WTC11 (cell line): ENCODE measurements at regions not wholly inside any gene's neighbourhood (a gene's known extent, or its start where the extent isn't known, plus 50 kb on each side); places are given as distances from the start of the nearest gene placed in this dataset.
A peak's percentile ranks its signal among the peaks of the same experiment; 100 is the strongest.

Experiments
- ATAC-seq: fragments of 200-7000 bp; cut with Tn5 transposase; 2 replicates; pipeline ENCODE4 v1.10.0; 2021; ENCODE audit warnings: mild to moderate bottlenecking, moderate library complexity
- CTCF ChIA-PET: fragments of 300-600 bp; sonication (Branson Sonifier 250); formaldehyde crosslinking; loops from one replicate; lab custom pipeline; 2021; ENCODE audit warnings: antibody characterized with exemption; lab: Charles Lee
- POLR2A ChIA-PET: fragments of 350-600 bp; sonication (Branson Sonifier 250); formaldehyde crosslinking; loops from one replicate; lab custom pipeline; 2021; ENCODE audit warnings: antibody characterized with exemption; lab: Charles Lee
- DNase-seq: peaks from one replicate; pipeline ENCODE4 v3.0.0; 2021; ENCODE audit warnings: low spot score
- H3K27ac Mint-ChIP-seq: 2 replicates; pipeline ENCODE4 v1.8.0; 2021; ENCODE audit warnings: mixed read lengths
- H3K27me3 Mint-ChIP-seq: 2 replicates; pipeline ENCODE4 v1.8.0; 2021; ENCODE audit warnings: low read depth, mild to moderate bottlenecking, moderate library complexity, mixed read lengths
- H3K36me3 Mint-ChIP-seq: 2 replicates; pipeline ENCODE4 v1.8.0; 2021; ENCODE audit warnings: mixed read lengths
- H3K4me1 Mint-ChIP-seq: 2 replicates; pipeline ENCODE4 v1.8.0; 2022; ENCODE audit warnings: mixed read lengths
- H3K4me3 Mint-ChIP-seq: 2 replicates; pipeline ENCODE4 v1.8.0; 2021; ENCODE audit warnings: mild to moderate bottlenecking, moderate library complexity, mixed read lengths
- H3K9me3 Mint-ChIP-seq: 2 replicates; pipeline ENCODE4 v1.8.0; 2021; ENCODE audit warnings: mixed read lengths
- AFF4 ChIP-seq: sonication (generic); formaldehyde crosslinking; IDR thresholded peaks from 2 replicates; pipeline ENCODE4 v1.8.1; 2023; ENCODE audit warnings: mild to moderate bottlenecking, missing genetic modification reagents, borderline replicate concordance
- CREB1 ChIP-seq: sonication (generic); formaldehyde crosslinking; IDR thresholded peaks from 2 replicates; pipeline ENCODE4 v1.8.0; 2023; ENCODE audit warnings: mild to moderate bottlenecking, missing genetic modification reagents
- EMX1 ChIP-seq: fragments of 250-450 bp; sonication (Bioruptor Pico); IDR thresholded peaks from 2 replicates; pipeline ENCODE4 v1.8.0; 2021; ENCODE audit warnings: mild to moderate bottlenecking
- ESRRA ChIP-seq: sonication (generic); formaldehyde crosslinking; IDR thresholded peaks from 2 replicates; pipeline ENCODE4 v1.8.1; 2022; ENCODE audit warnings: mild to moderate bottlenecking, missing genetic modification reagents, borderline replicate concordance
- ETV6 ChIP-seq: sonication (generic); formaldehyde crosslinking; IDR thresholded peaks from 2 replicates; pipeline ENCODE4 v1.8.1; 2022; ENCODE audit warnings: mild to moderate bottlenecking, missing genetic modification reagents
- KAT7 ChIP-seq: sonication (generic); formaldehyde crosslinking; IDR thresholded peaks from 2 replicates; pipeline ENCODE4 v1.8.1; 2023; ENCODE audit warnings: missing genetic modification reagents, mild to moderate bottlenecking, borderline replicate concordance
- NFATC4 ChIP-seq: fragments of 250-450 bp; sonication (Bioruptor Pico); IDR thresholded peaks from 2 replicates; pipeline ENCODE4 v1.9.0; 2021; ENCODE audit warnings: mild to moderate bottlenecking
- NFE2L1 ChIP-seq: sonication (generic); formaldehyde crosslinking; IDR thresholded peaks from 2 replicates; pipeline ENCODE4 v1.8.1; 2023; ENCODE audit warnings: missing genetic modification reagents
- PRRX2 ChIP-seq: fragments of 250-450 bp; sonication (Bioruptor Pico); IDR thresholded peaks from 2 replicates; pipeline ENCODE4 v1.8.0; 2021; ENCODE audit warnings: mild to moderate bottlenecking
- RELA ChIP-seq: sonication (generic); formaldehyde crosslinking; IDR thresholded peaks from 2 replicates; pipeline ENCODE4 v1.8.1; 2022; ENCODE audit warnings: missing genetic modification reagents, mild to moderate bottlenecking, borderline replicate concordance
- SMAD4 ChIP-seq: sonication (generic); formaldehyde crosslinking; IDR thresholded peaks from 2 replicates; pipeline ENCODE4 v1.8.0; 2022; ENCODE audit warnings: mild to moderate bottlenecking, missing genetic modification reagents
- TP53 ChIP-seq: sonication (generic); formaldehyde crosslinking; IDR thresholded peaks from 2 replicates; pipeline ENCODE4 v1.8.1; 2023; ENCODE audit warnings: mild to moderate bottlenecking, missing genetic modification reagents
- ZBTB21 ChIP-seq: sonication (generic); formaldehyde crosslinking; IDR thresholded peaks from 2 replicates; pipeline ENCODE4 v1.8.1; 2023; ENCODE audit warnings: mild to moderate bottlenecking, missing genetic modification reagents, borderline replicate concordance
- ZNF281 ChIP-seq: sonication (generic); formaldehyde crosslinking; IDR thresholded peaks from 2 replicates; pipeline ENCODE4 v1.8.0; 2023; ENCODE audit warnings: mild to moderate bottlenecking, missing genetic modification reagents
- ZNF317 ChIP-seq: sonication (generic); formaldehyde crosslinking; IDR thresholded peaks from 2 replicates; pipeline ENCODE4 v1.8.1; 2023; ENCODE audit warnings: low read depth, mild to moderate bottlenecking, moderate library complexity, missing genetic modification reagents, borderline replicate concordance
- TF ChIP-seq, protein P1 (sequence below): sonication (generic); formaldehyde crosslinking; IDR thresholded peaks from 2 replicates; pipeline ENCODE4 v1.8.1; 2022; ENCODE audit warnings: missing genetic modification reagents, borderline replicate concordance
- TF ChIP-seq, protein P2 (sequence below): fragments of 250-450 bp; sonication (Bioruptor Pico); IDR thresholded peaks from 2 replicates; pipeline ENCODE4 v2.1.2; 2022; ENCODE audit warnings: mild to moderate bottlenecking, moderate library complexity
- TF ChIP-seq, protein P3 (sequence below): sonication (generic); formaldehyde crosslinking; IDR thresholded peaks from 2 replicates; pipeline ENCODE4 v1.8.1; 2022; ENCODE audit warnings: mild to moderate bottlenecking, missing genetic modification reagents, moderate library complexity, borderline replicate concordance
- TF ChIP-seq, protein P4 (sequence below): fragments of 250-450 bp; sonication (Bioruptor Pico); IDR thresholded peaks from 2 replicates; pipeline ENCODE4 v1.9.0; 2021; ENCODE audit warnings: mild to moderate bottlenecking

GRCh38 chr18:77590943-77591515 is 341.4 kb downstream of the GALR1 start:
- Mint-ChIP-seq H3K4me3 (no peak overlapping the region), H3K36me3 (no peaks in the 10 kb centered on the region), H3K9me3 (peaks cover 7% of the 10 kb centered on the region), H3K27ac (no peak overlapping the region), H3K27me3 (no peaks in the 10 kb centered on the region), H3K4me1 (0 out of 2 replicates have a peak, but pooled peaks cover 4% of the 10 kb centered on the region)
- POLR2A ChIA-PET = no interaction called here
- DNase-seq (no peak), ATAC-seq (0 out of 2 replicates have a peak, but pooled peaks have one; percentile 24)
- CTCF ChIA-PET = interaction anchor here (1.1 kb wide), 1 partner anchor 60 kb away, joined by 3 read pairs; no protein-coding TSS in a partner anchor
- no peak for TF ChIP-seq ESRRA (CRISPR knock-in tag)

DNA sequence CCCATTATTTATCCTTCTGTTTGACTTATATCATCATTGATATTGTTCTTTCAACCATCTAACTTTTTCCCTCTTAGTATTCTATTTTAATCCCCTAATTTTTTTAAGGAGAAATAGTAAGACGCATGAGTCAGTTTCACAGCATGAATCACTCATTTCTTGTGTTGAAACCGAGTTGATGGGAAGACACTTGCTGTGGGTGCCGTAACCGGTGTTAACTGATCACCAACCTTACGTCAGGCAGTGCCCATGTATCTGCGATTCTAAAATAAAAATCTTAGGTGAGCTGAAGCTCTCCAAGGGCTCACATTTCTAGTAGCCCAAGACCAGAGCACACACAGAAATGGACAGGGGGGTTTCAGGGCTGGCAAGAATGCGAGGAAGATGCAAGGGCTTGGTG is 348.1 kb downstream of the GALR1 start:
- Mint-ChIP-seq H3K27ac (no peak overlapping the region), H3K4me3 (no peak overlapping the region), H3K9me3 (peaks cover 5% of the 10 kb centered on the region), H3K27me3 (no peaks in the 10 kb centered on the region), H3K4me1 (no peaks in the 10 kb centered on the region), H3K36me3 (no peaks in the 10 kb centered on the region)
- ChIA-PET CTCF (no interaction called here), POLR2A (no interaction called here)
- ATAC-seq (no peak), DNase-seq (no peak)
- TF ChIP-seq EMX1 (CRISPR knock-in tag) (no peak), NFE2L1 (CRISPR knock-in tag) (no peak), ETV6 (CRISPR knock-in tag) (no peak), NFATC4 (no peak), ZNF317 (CRISPR knock-in tag) (no peak), PRRX2 (CRISPR knock-in tag) (no peak), AFF4 (CRISPR knock-in tag) (no peak)
- TF ChIP-seq, protein P1, sequence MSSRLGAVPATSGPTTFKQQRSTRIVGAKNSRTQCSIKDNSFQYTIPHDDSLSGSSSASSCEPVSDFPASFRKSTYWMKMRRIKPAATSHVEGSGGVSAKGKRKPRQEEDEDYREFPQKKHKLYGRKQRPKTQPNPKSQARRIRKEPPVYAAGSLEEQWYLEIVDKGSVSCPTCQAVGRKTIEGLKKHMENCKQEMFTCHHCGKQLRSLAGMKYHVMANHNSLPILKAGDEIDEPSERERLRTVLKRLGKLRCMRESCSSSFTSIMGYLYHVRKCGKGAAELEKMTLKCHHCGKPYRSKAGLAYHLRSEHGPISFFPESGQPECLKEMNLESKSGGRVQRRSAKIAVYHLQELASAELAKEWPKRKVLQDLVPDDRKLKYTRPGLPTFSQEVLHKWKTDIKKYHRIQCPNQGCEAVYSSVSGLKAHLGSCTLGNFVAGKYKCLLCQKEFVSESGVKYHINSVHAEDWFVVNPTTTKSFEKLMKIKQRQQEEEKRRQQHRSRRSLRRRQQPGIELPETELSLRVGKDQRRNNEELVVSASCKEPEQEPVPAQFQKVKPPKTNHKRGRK (CRISPR knock-in tag) = no peak

- H3K4me1 Mint-ChIP-seq = no peaks in the 10 kb centered on the region
- DNase-seq (no peak), ATAC-seq (no peak)
- H3K4me3 Mint-ChIP-seq = no peak overlapping the region
- ChIA-PET POLR2A (no interaction called here), CTCF (no interaction called here)
- peaks cover 24% of the 10 kb centered on the region for H3K9me3 Mint-ChIP-seq
- H3K27ac Mint-ChIP-seq = no peak overlapping the region
- no peaks in the 10 kb centered on the region for H3K27me3 Mint-ChIP-seq
- H3K36me3 Mint-ChIP-seq = peaks cover 5% of the 10 kb centered on the region
- TF ChIP-seq, protein P2, sequence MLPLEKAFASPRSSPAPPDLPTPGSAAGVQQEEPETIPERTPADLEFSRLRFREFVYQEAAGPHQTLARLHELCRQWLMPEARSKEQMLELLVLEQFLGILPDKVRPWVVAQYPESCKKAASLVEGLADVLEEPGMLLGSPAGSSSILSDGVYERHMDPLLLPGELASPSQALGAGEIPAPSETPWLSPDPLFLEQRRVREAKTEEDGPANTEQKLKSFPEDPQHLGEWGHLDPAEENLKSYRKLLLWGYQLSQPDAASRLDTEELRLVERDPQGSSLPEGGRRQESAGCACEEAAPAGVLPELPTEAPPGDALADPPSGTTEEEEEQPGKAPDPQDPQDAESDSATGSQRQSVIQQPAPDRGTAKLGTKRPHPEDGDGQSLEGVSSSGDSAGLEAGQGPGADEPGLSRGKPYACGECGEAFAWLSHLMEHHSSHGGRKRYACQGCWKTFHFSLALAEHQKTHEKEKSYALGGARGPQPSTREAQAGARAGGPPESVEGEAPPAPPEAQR (CRISPR knock-in tag) = no peak
- TF ChIP-seq RELA (CRISPR knock-in tag) (no peak), TP53 (no peak), CREB1 (CRISPR knock-in tag) (no peak), SMAD4 (CRISPR knock-in tag) (no peak), KAT7 (CRISPR knock-in tag) (no peak), ZBTB21 (CRISPR knock-in tag) (no peak), ZNF281 (CRISPR knock-in tag) (no peak)
- TF ChIP-seq, protein P3, sequence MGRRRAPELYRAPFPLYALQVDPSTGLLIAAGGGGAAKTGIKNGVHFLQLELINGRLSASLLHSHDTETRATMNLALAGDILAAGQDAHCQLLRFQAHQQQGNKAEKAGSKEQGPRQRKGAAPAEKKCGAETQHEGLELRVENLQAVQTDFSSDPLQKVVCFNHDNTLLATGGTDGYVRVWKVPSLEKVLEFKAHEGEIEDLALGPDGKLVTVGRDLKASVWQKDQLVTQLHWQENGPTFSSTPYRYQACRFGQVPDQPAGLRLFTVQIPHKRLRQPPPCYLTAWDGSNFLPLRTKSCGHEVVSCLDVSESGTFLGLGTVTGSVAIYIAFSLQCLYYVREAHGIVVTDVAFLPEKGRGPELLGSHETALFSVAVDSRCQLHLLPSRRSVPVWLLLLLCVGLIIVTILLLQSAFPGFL (CRISPR knock-in tag) = no peak
- TF ChIP-seq, protein P4, sequence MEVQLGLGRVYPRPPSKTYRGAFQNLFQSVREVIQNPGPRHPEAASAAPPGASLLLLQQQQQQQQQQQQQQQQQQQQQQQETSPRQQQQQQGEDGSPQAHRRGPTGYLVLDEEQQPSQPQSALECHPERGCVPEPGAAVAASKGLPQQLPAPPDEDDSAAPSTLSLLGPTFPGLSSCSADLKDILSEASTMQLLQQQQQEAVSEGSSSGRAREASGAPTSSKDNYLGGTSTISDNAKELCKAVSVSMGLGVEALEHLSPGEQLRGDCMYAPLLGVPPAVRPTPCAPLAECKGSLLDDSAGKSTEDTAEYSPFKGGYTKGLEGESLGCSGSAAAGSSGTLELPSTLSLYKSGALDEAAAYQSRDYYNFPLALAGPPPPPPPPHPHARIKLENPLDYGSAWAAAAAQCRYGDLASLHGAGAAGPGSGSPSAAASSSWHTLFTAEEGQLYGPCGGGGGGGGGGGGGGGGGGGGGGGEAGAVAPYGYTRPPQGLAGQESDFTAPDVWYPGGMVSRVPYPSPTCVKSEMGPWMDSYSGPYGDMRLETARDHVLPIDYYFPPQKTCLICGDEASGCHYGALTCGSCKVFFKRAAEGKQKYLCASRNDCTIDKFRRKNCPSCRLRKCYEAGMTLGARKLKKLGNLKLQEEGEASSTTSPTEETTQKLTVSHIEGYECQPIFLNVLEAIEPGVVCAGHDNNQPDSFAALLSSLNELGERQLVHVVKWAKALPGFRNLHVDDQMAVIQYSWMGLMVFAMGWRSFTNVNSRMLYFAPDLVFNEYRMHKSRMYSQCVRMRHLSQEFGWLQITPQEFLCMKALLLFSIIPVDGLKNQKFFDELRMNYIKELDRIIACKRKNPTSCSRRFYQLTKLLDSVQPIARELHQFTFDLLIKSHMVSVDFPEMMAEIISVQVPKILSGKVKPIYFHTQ (CRISPR knock-in tag) = no peak
Observed at GRCh38 chr18:77600674-77601073, 351.0 kb downstream of the GALR1 start.
